Loucy (cell line): ENCODE measurements at regions not wholly inside any gene's neighbourhood (a gene's known extent, or its start where the extent isn't known, plus 50 kb on each side); places are given as distances from the start of the nearest gene placed in this dataset.

Experiments
- EZH2phosphoT487 ChIP-seq: fragments of 200-600 bp; IDR thresholded peaks from 2 replicates; pipeline ENCODE4 v1.6.1; 2018; ENCODE audit warnings: antibody characterized with exemption, mild to moderate bottlenecking, moderate library complexity, borderline replicate concordance
- TF ChIP-seq, protein P1 (sequence below): fragments of 200-600 bp; sonication (generic); conservative IDR thresholded peaks from 2 replicates; pipeline ENCODE4 v1.5.1; 2014; ENCODE audit warnings: mild to moderate bottlenecking, antibody characterized with exemption, low read length

DNA sequence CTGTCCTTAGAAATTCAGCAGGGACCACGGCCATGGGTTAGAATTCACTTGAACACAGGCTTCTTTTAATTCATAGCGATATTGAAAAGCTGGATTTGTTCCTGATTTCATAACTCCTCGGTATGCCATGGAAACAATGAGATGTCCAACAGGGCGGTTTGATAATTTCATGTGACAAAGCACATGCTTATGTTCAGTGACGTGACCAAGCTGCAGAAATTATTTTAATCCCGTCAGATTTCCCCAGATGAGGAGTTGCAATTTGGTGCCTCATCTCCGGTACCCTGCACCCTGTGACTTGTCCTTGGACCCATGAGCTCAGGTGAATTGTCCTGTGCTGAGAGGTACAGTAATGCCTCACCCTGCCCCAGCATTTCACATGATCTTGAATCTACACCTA, 81.7 kb downstream of the C11orf91 start:
- TF ChIP-seq, protein P1, sequence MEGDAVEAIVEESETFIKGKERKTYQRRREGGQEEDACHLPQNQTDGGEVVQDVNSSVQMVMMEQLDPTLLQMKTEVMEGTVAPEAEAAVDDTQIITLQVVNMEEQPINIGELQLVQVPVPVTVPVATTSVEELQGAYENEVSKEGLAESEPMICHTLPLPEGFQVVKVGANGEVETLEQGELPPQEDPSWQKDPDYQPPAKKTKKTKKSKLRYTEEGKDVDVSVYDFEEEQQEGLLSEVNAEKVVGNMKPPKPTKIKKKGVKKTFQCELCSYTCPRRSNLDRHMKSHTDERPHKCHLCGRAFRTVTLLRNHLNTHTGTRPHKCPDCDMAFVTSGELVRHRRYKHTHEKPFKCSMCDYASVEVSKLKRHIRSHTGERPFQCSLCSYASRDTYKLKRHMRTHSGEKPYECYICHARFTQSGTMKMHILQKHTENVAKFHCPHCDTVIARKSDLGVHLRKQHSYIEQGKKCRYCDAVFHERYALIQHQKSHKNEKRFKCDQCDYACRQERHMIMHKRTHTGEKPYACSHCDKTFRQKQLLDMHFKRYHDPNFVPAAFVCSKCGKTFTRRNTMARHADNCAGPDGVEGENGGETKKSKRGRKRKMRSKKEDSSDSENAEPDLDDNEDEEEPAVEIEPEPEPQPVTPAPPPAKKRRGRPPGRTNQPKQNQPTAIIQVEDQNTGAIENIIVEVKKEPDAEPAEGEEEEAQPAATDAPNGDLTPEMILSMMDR, result no peak
- no peak for TF ChIP-seq EZH2phosphoT487
